Panc1 (cell line): ENCODE measurements at regions not wholly inside any gene's neighbourhood (a gene's known extent, or its start where the extent isn't known, plus 50 kb on each side); places are given as distances from the start of the nearest gene placed in this dataset.

Experiments used
- ATAC-seq: fragments of 200-7000 bp; cut with Tn5 transposase; 2 replicates; pipeline ENCODE4 v1.9.1; 2020; ENCODE audit warnings: mild to moderate bottlenecking, moderate library complexity
- BruUV-seq: library from RNA; stranded (reverse); fragments of 400-500 nt; replicated peaks from 2 replicates; lab custom pipeline; 2021; lab: Mats Ljungman, UMichigan
- CTCF ChIA-PET: fragments of 300-600 bp; sonication (Branson Sonifier 250); formaldehyde crosslinking; loops from one replicate; lab custom pipeline; 2022; ENCODE audit warnings: antibody characterized with exemption; lab: Charles Lee
- POLR2A ChIA-PET: fragments of 300-600 bp; sonication (Branson Sonifier 250); formaldehyde crosslinking; loops from one replicate; lab custom pipeline; 2022; ENCODE audit warnings: antibody characterized with exemption; lab: Charles Lee
- DNase-seq: peaks from one replicate; pipeline ENCODE4 v3.0.0-alpha.2; 2010; ENCODE audit warnings: low read depth, low spot score
- H3K27ac ChIP-seq: 2 replicates; pipeline ENCODE4 v1.5.1; 2011; ENCODE audit warnings: mild to moderate bottlenecking, low read length, inconsistent platforms
- H3K27me3 ChIP-seq: fragments of 200-500 bp; sonication (Bioruptor generic); 2 replicates; pipeline ENCODE4 v1.6.0; 2014; ENCODE audit warnings: low read length, inconsistent platforms; ENCODE audit not compliant: control insufficient read depth, insufficient read depth
- H3K36me3 ChIP-seq: fragments of 200-500 bp; sonication (Bioruptor generic); 2 replicates; pipeline ENCODE4 v1.5.1; 2014; ENCODE audit warnings: inconsistent platforms, mild to moderate bottlenecking, low read length, moderate library complexity; ENCODE audit not compliant: control insufficient read depth, insufficient read depth
- H3K4me1 ChIP-seq: 2 replicates; pipeline ENCODE4 v1.5.1; 2011; ENCODE audit warnings: inconsistent platforms, mild to moderate bottlenecking, low read length, moderate library complexity; ENCODE audit not compliant: control insufficient read depth, insufficient read depth
- H3K4me3 ChIP-seq, 2 experiments: 2 replicates each; pipeline ENCODE4 v1.5.1; 2011 to 2012; ENCODE audit warnings: low read depth in 2 of 2, low read length in 2 of 2, mild to moderate bottlenecking in 2 of 2, inconsistent platforms in 1 of 2, moderate library complexity in 1 of 2
- H3K9me3 ChIP-seq: fragments of 200-500 bp; sonication (Bioruptor generic); 2 replicates; pipeline ENCODE4 v1.5.1; 2014; ENCODE audit warnings: low read depth, mild to moderate bottlenecking, inconsistent platforms, low read length, moderate library complexity; ENCODE audit not compliant: control insufficient read depth, insufficient read depth
- TCF7L2 ChIP-seq: IDR thresholded peaks from 2 replicates; pipeline ENCODE4 v1.6.1; 2011; ENCODE audit warnings: mild to moderate bottlenecking, low read depth, low read length, inconsistent platforms
- in situ Hi-C: cut with HindIII; loops from 2 replicates; pipeline ENCODE4 v1.10.0; 2016; ENCODE audit warnings: low sequenced_read_pairs, low pct_unique_long_range_greater_than_20kb
- intact Hi-C: fragments of 100-400 bp; cut with micrococcal nuclease; formaldehyde crosslinking; loops from one replicate; pipeline ENCODE4 v1.10.0; 2022; ENCODE audit not compliant: unreplicated experiment
- TF ChIP-seq, protein P1 (sequence below): fragments of 450-650 bp; IDR thresholded peaks from 2 replicates; pipeline ENCODE4 v1.5.1; 2017; ENCODE audit warnings: mild to moderate bottlenecking

DNA sequence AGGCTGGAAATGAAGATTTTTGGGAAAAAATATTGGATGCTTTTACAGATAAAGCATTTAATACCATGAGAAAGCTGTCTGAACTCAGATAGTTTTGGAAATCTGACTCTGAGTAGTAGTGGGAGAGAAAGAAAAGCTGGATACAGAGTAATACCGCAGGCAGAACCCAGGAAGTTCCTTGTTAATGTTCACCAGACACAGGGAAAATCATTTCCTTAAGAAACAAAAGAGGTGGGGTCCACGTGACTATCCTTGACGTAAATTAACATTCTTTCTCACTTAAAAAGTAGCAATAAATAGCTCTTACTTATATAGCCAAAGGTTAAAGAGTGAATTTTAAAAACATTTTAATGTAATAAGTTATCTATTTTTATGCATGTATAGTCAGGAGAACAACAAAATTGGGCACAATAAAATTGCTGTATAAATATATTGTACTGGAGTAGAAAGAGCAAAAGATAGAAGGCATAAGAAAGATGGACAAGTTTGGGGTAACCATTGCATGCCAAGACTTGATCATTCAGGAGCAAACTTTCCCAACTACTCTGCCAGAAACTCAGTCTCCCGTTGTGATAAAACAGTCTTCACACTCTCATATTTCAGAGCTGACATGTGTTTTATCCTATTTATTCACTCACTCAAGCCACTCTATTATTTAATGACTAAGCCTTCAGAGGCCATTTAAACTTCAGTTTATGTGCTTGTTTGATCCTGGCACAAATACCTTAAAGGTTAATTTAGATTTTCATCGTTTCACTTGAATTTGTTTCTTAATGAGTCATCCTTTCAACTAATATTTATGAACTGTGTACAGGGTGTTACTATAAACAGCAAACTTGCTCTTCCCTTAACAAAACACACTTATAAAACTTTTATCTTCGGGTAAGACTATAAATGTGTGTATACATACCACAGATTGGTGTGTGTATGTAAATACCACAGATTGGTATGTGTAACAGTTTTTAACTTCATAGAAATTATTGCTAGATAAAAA is 143.1 kb downstream of the GNAI1 start:
- DNase-seq (no peak), ATAC-seq (peak; percentile 90)
- H3K4me1 ChIP-seq = peaks cover 19% of the 10 kb centered on the region
- H3K27ac ChIP-seq = peak overlapping the region; percentile 36; the same call in 1 of the 2 replicates
- no TSS peak for BruUV-seq
- H3K27me3 ChIP-seq = no peaks in the 10 kb centered on the region
- in situ Hi-C loops (no loop called here), intact Hi-C loops (no loop called here)
- no peaks in the 10 kb centered on the region for H3K36me3 ChIP-seq
- H3K4me3 ChIP-seq = no peak overlapping the region
- TF ChIP-seq TCF7L2 = peak; percentile 98
- TF ChIP-seq, protein P1, sequence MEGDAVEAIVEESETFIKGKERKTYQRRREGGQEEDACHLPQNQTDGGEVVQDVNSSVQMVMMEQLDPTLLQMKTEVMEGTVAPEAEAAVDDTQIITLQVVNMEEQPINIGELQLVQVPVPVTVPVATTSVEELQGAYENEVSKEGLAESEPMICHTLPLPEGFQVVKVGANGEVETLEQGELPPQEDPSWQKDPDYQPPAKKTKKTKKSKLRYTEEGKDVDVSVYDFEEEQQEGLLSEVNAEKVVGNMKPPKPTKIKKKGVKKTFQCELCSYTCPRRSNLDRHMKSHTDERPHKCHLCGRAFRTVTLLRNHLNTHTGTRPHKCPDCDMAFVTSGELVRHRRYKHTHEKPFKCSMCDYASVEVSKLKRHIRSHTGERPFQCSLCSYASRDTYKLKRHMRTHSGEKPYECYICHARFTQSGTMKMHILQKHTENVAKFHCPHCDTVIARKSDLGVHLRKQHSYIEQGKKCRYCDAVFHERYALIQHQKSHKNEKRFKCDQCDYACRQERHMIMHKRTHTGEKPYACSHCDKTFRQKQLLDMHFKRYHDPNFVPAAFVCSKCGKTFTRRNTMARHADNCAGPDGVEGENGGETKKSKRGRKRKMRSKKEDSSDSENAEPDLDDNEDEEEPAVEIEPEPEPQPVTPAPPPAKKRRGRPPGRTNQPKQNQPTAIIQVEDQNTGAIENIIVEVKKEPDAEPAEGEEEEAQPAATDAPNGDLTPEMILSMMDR = no peak
- H3K9me3 ChIP-seq = no peaks in the 10 kb centered on the region
- ChIA-PET POLR2A (no interaction called here), CTCF (no interaction called here)
